Prostate gland (tissue), 2 donors: ENCODE measurements at regions not wholly inside any gene's neighbourhood (a gene's known extent, or its start where the extent isn't known, plus 50 kb on each side); places are given as distances from the start of the nearest gene placed in this dataset.

ENCODE experiments used
- POLR2A ChIP-seq: fragments of 450-650 bp; IDR thresholded peaks from one replicate; pipeline ENCODE4 v1.6.1; 2016; ENCODE audit warnings: antibody characterized with exemption, mild to moderate bottlenecking
- TF ChIP-seq, protein P1 (sequence below), 4 experiments: fragments of 200-600 bp in 2 of 4; fragments of 450-650 bp in 2 of 4; sonication (generic) in 2 of 4; IDR thresholded peaks; 1 replicate in 3 of 4; 2 replicates in 1 of 4; pipeline ENCODE4 v1.5.1; 2016 to 2019; ENCODE audit warnings: antibody characterized with exemption in 4 of 4, mild to moderate bottlenecking in 2 of 4, moderate library complexity in 2 of 4

DNA sequence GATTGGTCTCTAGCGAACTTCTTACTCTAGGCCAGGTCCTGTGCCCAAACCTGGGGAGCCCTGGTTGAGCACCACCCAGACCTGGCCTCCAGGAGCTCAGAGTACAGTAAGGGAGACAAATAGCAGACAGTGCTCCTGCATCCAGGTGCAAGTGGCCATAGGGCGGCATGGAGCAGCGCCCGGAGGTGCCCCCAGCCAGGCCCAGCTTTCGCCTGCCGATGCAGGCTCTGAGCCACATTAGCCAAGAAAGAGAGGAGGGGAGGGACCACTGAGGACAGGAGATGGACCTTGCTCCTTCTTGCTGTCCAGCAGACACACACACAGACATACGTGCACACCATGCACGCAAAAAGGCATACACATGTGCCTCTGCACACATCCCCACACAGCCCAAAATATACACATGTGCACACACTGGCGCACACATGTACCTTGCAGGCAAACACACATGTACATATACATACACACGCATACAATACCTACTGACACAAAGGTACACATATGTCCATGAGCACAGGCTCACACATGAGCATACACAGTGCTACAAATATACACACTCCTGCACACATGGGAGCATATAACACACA, 68.7 kb upstream of the FGF3 start:
- TF ChIP-seq, protein P1, sequence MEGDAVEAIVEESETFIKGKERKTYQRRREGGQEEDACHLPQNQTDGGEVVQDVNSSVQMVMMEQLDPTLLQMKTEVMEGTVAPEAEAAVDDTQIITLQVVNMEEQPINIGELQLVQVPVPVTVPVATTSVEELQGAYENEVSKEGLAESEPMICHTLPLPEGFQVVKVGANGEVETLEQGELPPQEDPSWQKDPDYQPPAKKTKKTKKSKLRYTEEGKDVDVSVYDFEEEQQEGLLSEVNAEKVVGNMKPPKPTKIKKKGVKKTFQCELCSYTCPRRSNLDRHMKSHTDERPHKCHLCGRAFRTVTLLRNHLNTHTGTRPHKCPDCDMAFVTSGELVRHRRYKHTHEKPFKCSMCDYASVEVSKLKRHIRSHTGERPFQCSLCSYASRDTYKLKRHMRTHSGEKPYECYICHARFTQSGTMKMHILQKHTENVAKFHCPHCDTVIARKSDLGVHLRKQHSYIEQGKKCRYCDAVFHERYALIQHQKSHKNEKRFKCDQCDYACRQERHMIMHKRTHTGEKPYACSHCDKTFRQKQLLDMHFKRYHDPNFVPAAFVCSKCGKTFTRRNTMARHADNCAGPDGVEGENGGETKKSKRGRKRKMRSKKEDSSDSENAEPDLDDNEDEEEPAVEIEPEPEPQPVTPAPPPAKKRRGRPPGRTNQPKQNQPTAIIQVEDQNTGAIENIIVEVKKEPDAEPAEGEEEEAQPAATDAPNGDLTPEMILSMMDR (IDR thresholded peaks at IDR 0.05), result no peak
- no peak for TF ChIP-seq POLR2A
